Esophagus muscularis mucosa (tissue), 4 donors: ENCODE measurements at regions not wholly inside any gene's neighbourhood (a gene's known extent, or its start where the extent isn't known, plus 50 kb on each side); places are given as distances from the start of the nearest gene placed in this dataset.

Source experiments
- DNase-seq: peaks from one replicate; pipeline ENCODE4 v3.0.0-alpha.2; 2017; ENCODE audit errors: extremely low spot score
- H3K27ac ChIP-seq, 4 donors: fragments of 200-600 bp; sonication (generic); replicated peaks in 1 of 4; 1 replicate in 3 of 4; 2 replicates in 1 of 4; pipeline ENCODE4 v1.5.1; 2016 to 2019; ENCODE audit warnings: mild to moderate bottlenecking in 1 of 4
- H3K27me3 ChIP-seq, 4 donors: fragments of 200-600 bp; sonication (generic); one replicate each; pipeline versions ENCODE4 v1.5.1 to v1.6.0; 2016 to 2019
- H3K36me3 ChIP-seq, 4 donors: fragments of 200-600 bp; sonication (generic); one replicate each; pipeline ENCODE4 v1.5.1; 2016 to 2019
- H3K4me1 ChIP-seq, 4 donors: fragments of 200-600 bp; sonication (generic); one replicate each; pipeline ENCODE4 v1.5.1; 2016 to 2019
- H3K4me3 ChIP-seq, 4 donors: fragments of 200-600 bp; sonication (generic); 1 replicate in 2 of 4; 2 replicates in 2 of 4; pipeline ENCODE4 v1.5.1; 2016 to 2019; ENCODE audit warnings: mild to moderate bottlenecking in 4 of 4, moderate library complexity in 1 of 4
- H3K9me3 ChIP-seq, 4 donors: fragments of 200-600 bp; sonication (generic); 1 replicate in 3 of 4; 2 replicates in 1 of 4; pipeline ENCODE4 v1.5.1; 2016 to 2019
- EP300 ChIP-seq: sonication (generic); formaldehyde crosslinking; IDR thresholded peaks from one replicate; pipeline ENCODE4 v1.6.1; 2017; ENCODE audit warnings: antibody characterized with exemption
- POLR2A ChIP-seq: fragments of 450-650 bp; IDR thresholded peaks from one replicate; pipeline ENCODE4 v1.6.1; 2017; ENCODE audit warnings: antibody characterized with exemption, moderate library complexity, mild to moderate bottlenecking, low read depth
- POLR2AphosphoS5 ChIP-seq, 2 donors: sonication (generic); formaldehyde crosslinking; IDR thresholded peaks; one replicate each; pipeline ENCODE4 v1.6.1; 2017; ENCODE audit warnings: antibody characterized with exemption in 2 of 2
- WGBS: methylation state at CpG from one replicate; pipeline ENCODE4 v1.1.5; 2018; 5-methylcytosine and 5-hydroxymethylcytosine counted together
- intact Hi-C: fragments of 100-400 bp; cut with DNase I; formaldehyde crosslinking; loops from one replicate; pipeline ENCODE4 v1.15.1; 2023
- TF ChIP-seq, protein P1 (sequence below), 3 experiments: fragments of 200-600 bp in 2 of 3; fragments of 450-650 bp in 1 of 3; sonication (generic) in 2 of 3; IDR thresholded peaks; one replicate each; pipeline ENCODE4 v1.5.1; 2017 to 2019; ENCODE audit warnings: antibody characterized with exemption in 3 of 3, mild to moderate bottlenecking in 2 of 3, moderate library complexity in 1 of 3

DNA sequence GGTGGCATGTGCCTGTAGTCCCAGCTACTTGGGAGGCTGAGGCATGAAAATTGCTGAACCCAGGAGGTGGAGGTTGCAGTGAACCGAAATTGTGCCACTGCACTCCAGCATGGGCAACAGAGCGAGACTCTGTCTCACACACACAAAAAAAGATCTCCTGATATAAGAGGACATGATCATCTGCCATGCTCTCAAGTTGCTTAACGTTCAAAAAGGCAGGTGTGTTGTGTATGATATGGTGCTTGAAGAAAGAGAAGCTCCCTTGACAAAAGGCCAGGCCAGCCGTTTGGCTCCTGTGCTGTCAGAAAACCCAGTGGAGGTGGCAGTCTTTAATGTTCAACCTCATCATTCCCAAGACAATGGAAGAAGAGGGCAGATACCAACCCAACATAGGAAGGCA is 117.3 kb upstream of the PLET1 start:
- no peak overlapping the region for H3K27ac ChIP-seq
- H3K9me3 ChIP-seq, result no peaks in the 10 kb centered on the region
- no peak for TF ChIP-seq EP300
- TF ChIP-seq POLR2AphosphoS5 (IDR thresholded peaks at IDR 0.05), result no peak
- TF ChIP-seq, protein P1, sequence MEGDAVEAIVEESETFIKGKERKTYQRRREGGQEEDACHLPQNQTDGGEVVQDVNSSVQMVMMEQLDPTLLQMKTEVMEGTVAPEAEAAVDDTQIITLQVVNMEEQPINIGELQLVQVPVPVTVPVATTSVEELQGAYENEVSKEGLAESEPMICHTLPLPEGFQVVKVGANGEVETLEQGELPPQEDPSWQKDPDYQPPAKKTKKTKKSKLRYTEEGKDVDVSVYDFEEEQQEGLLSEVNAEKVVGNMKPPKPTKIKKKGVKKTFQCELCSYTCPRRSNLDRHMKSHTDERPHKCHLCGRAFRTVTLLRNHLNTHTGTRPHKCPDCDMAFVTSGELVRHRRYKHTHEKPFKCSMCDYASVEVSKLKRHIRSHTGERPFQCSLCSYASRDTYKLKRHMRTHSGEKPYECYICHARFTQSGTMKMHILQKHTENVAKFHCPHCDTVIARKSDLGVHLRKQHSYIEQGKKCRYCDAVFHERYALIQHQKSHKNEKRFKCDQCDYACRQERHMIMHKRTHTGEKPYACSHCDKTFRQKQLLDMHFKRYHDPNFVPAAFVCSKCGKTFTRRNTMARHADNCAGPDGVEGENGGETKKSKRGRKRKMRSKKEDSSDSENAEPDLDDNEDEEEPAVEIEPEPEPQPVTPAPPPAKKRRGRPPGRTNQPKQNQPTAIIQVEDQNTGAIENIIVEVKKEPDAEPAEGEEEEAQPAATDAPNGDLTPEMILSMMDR (IDR thresholded peaks at IDR 0.05), result no peak
- TF ChIP-seq POLR2A, result no peak
- H3K4me1 ChIP-seq, result no peaks in the 10 kb centered on the region
- DNase-seq, result no peak
- 72% methylated on average over 4 of the region's 4 CpGs for WGBS
- no peaks in the 10 kb centered on the region for H3K36me3 ChIP-seq
- no peak overlapping the region for H3K4me3 ChIP-seq
- intact Hi-C loops, result no loop called here
- H3K27me3 ChIP-seq, result no peaks in the 10 kb centered on the region

DNA sequence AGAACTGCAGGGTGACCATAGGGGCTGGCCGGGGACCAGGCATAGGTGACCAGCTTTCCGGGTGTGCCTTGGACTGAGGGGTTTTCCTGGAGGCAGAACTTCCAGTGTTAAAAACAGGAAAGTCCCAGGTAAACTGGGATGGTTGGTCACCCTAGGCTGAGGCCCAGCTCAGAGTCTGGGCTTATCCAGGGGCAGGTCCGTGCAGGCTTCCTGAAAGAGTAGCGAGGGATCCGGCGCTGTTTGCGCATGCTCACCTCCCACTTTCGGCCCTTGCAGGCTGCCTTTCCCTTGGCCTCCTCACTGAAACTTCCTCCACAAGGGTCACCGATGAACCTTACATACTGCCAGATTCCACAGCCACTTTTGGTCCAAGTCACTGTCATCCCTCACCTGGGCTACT is 119.8 kb upstream of the PLET1 start:
- Histone ChIP-seq H3K36me3 (no peaks in the 10 kb centered on the region), H3K4me3 (no peak overlapping the region), H3K27me3 (no peaks in the 10 kb centered on the region), H3K9me3 (no peaks in the 10 kb centered on the region), H3K27ac (no peak overlapping the region), H3K4me1 (no peaks in the 10 kb centered on the region)
- intact Hi-C loops, result no loop called here
- WGBS, result 96% methylated on average over 8 of the region's 9 CpGs
- DNase-seq, result no peak
- TF ChIP-seq EP300, result no peak
- TF ChIP-seq POLR2AphosphoS5 (IDR thresholded peaks at IDR 0.05), result no peak
- TF ChIP-seq, protein P1 (IDR thresholded peaks at IDR 0.05), result no peak
- TF ChIP-seq POLR2A, result no peak

DNA sequence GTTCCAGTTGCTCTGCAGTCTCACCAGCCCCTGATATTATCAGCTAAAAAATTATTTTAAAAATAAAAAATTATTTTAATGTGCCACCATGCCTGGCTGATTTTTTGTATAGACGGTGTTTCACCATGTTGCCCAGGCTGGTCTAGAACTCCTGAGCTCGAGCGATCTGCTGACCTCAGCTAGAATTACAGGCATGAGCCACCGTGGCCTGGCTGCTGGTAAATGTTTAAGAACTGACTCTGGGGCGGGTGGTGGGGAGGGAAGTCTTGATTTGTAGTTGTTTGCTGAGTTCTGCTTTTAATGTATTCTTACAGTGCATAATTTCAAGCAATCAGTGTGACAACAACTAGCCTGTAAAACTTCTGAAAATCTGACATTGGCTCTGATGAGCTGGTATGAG is 120.9 kb upstream of the PLET1 start:
- WGBS, result 91% methylated on average over 5 of the region's 5 CpGs
- TF ChIP-seq, protein P1 (IDR thresholded peaks at IDR 0.05), result no peak
- no peak for TF ChIP-seq POLR2A
- TF ChIP-seq EP300, result no peak
- no peak for TF ChIP-seq POLR2AphosphoS5 (IDR thresholded peaks at IDR 0.05)
- H3K4me1 ChIP-seq, result no peaks in the 10 kb centered on the region
- intact Hi-C loops, result no loop called here
- no peaks in the 10 kb centered on the region for H3K27me3 ChIP-seq
- no peaks in the 10 kb centered on the region for H3K9me3 ChIP-seq
- H3K4me3 ChIP-seq, result no peak overlapping the region
- DNase-seq, result no peak
- no peaks in the 10 kb centered on the region for H3K36me3 ChIP-seq
- H3K27ac ChIP-seq, result no peak overlapping the region

DNA sequence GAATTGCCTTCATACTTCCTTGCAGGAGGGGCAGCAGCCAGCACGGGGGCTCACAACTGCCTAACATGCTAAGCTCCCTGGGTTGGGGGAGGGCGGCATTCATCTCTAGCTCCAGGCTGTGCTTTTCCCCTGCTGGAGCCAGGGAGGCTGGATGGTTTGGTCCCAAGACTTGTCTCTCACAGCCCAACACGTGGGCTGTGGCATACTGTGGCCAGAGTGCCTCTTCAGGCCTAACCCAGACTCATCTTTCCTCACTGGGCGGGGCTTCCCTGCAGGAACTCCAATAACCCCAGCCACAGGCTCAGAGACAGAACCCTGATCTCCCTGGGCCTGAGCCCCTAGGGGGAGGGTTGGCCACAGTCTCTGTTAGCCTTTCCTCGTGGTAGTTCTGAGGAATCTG is 121.9 kb upstream of the PLET1 start:
- Histone ChIP-seq H3K27me3 (no peaks in the 10 kb centered on the region), H3K36me3 (no peaks in the 10 kb centered on the region), H3K4me3 (no peak overlapping the region), H3K4me1 (no peaks in the 10 kb centered on the region), H3K9me3 (no peaks in the 10 kb centered on the region), H3K27ac (no peak overlapping the region)
- 83% methylated on average over 2 of the region's 5 CpGs for WGBS
- TF ChIP-seq POLR2AphosphoS5 (IDR thresholded peaks at IDR 0.05) (no peak), EP300 (no peak), POLR2A (no peak)
- TF ChIP-seq, protein P1 (IDR thresholded peaks at IDR 0.05), result no peak
- intact Hi-C loops, result no loop called here
- no peak for DNase-seq

DNA sequence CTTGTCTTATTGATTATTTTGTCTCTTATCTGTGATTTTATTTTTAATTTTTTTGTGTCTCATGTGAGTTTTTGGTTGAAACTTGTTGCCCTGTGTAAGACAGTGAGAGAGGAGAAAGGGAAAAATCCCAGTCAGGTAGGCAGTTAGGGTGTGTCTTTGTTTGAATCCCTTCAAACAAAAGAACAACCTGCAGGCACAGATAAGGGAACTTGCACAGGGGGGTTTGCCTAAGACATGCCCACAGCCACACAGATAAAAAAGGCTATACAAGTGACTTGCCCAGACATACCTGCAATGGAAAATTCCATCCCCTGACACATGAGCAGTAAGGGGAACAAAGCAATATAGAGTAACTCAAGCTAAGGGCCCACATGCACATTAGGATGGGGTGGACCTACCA is 127.8 kb upstream of the PLET1 start:
- TF ChIP-seq, protein P1 (IDR thresholded peaks at IDR 0.05), result no peak
- TF ChIP-seq POLR2AphosphoS5 (IDR thresholded peaks at IDR 0.05) (no peak), EP300 (no peak), POLR2A (no peak)
- intact Hi-C loops, result no loop called here
- H3K9me3 ChIP-seq, result no peaks in the 10 kb centered on the region
- no peaks in the 10 kb centered on the region for H3K27me3 ChIP-seq
- DNase-seq, result no peak
- no peak overlapping the region for H3K4me3 ChIP-seq
- no peak overlapping the region for H3K27ac ChIP-seq
- H3K36me3 ChIP-seq, result no peaks in the 10 kb centered on the region
- H3K4me1 ChIP-seq, result no peaks in the 10 kb centered on the region
